GM10266 (cell line): ENCODE measurements at regions not wholly inside any gene's neighbourhood (a gene's known extent, or its start where the extent isn't known, plus 50 kb on each side); places are given as distances from the start of the nearest gene placed in this dataset.

ENCODE experiments used
- DNase-seq: peaks from one replicate; pipeline ENCODE4 v3.0.0; 2012; ENCODE audit errors: extremely low spot score
- TF ChIP-seq, protein P1 (sequence below): IDR thresholded peaks from 2 replicates; pipeline ENCODE4 v1.5.1; 2012; ENCODE audit warnings: mild to moderate bottlenecking, low read depth; ENCODE audit not compliant: control insufficient read depth, insufficient read depth; ENCODE audit errors: missing control alignments

DNA sequence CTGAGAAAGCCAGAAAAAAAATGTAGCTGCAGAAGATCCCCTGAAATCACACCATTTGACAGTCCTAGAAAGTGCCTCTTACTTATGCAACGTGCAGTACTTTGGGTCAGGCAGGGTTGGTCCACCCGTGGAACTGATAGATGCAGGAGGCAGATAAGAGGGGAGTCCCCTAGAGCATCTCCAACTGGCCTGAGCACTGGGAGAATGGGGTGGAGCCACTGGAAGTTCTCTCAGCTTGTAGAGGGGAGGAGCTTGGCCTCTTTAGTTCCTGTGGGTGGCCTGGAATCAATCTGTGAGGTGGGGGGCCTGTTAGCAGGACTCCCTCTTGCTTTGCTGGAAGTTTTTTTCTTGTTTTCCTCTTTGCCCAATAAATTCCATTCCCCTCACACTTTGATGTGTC is 335.7 kb upstream of the NCAM2 start:
- DNase-seq = no peak
- TF ChIP-seq, protein P1, sequence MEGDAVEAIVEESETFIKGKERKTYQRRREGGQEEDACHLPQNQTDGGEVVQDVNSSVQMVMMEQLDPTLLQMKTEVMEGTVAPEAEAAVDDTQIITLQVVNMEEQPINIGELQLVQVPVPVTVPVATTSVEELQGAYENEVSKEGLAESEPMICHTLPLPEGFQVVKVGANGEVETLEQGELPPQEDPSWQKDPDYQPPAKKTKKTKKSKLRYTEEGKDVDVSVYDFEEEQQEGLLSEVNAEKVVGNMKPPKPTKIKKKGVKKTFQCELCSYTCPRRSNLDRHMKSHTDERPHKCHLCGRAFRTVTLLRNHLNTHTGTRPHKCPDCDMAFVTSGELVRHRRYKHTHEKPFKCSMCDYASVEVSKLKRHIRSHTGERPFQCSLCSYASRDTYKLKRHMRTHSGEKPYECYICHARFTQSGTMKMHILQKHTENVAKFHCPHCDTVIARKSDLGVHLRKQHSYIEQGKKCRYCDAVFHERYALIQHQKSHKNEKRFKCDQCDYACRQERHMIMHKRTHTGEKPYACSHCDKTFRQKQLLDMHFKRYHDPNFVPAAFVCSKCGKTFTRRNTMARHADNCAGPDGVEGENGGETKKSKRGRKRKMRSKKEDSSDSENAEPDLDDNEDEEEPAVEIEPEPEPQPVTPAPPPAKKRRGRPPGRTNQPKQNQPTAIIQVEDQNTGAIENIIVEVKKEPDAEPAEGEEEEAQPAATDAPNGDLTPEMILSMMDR = no peak

GRCh38 chr21:20667931-20668330 is 330.3 kb upstream of the NCAM2 start:
- DNase-seq = no peak
- TF ChIP-seq, protein P1 = no peak

- no peak for DNase-seq
- TF ChIP-seq, protein P1 = no peak
Observed at GRCh38 chr21:20685475-20685874, 312.7 kb upstream of the NCAM2 start.

GRCh38 chr21:20698585-20698984 is 299.6 kb upstream of the NCAM2 start:
- TF ChIP-seq, protein P1 = no peak
- no peak for DNase-seq

DNA sequence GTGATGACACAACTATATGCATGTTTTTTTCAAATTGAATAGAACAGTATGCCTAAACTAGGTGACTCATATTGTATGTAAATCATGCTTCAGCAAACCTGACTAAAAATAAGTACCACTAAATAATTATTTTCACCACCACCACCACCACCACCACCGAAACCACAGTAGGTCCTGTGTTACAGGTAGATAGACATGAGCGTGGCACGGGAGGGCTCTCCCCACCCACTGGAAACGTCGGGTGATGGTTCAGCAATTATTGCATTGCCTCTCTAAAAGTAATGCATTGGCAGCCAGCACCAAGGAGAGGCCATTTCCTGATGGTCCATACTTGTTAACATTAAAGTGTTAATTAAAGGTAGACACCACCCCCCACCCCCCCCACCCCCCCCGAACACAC is 297.0 kb upstream of the NCAM2 start:
- TF ChIP-seq, protein P1 = no peak
- DNase-seq = no peak

DNA sequence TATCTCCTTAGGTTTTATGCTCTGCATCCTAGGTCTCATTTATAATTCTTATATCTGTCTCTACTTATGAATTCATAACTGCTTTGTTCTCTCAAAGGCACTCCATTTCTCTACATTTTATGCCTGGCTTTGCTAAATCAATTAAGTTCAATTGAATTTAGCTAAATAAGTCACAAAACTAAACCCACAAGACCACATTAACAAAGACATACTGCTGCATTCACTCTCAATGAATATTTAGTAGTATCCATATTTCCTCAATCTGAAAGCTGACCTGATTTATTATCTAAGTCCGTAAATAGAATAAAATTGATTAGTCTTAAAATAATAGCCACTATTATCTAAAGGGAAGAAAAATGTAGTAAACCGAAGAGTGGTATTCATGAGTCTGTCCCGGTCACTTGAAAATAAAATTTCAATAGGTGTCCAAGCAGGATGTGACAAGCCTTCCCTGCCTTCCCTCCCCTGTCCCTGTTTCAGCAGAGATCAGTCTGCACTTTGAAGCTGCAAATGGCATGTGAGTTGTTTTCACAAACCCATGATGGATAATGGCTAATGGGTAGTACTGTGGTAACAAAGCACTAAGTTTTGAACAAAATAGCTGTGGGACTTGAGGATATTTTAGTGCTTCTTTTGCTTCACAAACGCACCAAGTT is 295.0 kb upstream of the NCAM2 start:
- DNase-seq = no peak
- TF ChIP-seq, protein P1 = no peak

DNA sequence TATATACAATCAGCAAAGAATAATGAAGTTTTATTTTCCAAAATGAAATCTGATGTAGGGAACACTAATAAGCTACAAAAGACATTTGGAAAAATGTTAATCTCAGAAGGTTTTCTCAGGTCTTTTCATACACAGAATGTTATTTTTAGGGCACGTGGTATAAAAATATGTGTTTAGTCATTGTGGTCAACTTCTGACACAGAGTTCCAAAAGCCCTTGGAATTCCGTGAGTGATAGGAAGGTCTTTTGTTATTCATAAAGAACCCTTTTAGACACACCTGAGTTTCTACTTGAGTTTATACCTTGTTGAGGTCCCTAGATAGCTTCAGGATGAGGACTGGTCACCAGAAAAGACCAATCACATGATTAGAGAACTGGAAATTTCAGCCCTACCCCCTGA is 277.6 kb upstream of the NCAM2 start:
- TF ChIP-seq, protein P1 = no peak
- DNase-seq = no peak
